T-helper 17 cell (primary cell): ENCODE measurements at regions not wholly inside any gene's neighbourhood (a gene's known extent, or its start where the extent isn't known, plus 50 kb on each side); places are given as distances from the start of the nearest gene placed in this dataset.

Experiments used
- ATAC-seq: fragments of 150-1000 bp; cut with Tn5 transposase; 2 replicates; pipeline ENCODE4 v1.10.0; 2021; ENCODE audit warnings: mild to moderate bottlenecking, moderate library complexity
- DNase-seq, 3 donors: peaks; one replicate each; pipeline versions ENCODE4 v3.0.0 to v3.0.0-alpha.2; 2020 to 2021
- H3K9me3 ChIP-seq: one replicate; pipeline ENCODE4 v1.7.0; 2013; ENCODE audit warnings: low read length, mild to moderate bottlenecking; ENCODE audit not compliant: control insufficient read depth, poor library complexity, severe bottlenecking
- H3K27ac Mint-ChIP-seq: one replicate; pipeline ENCODE4 v1.8.0; 2022; ENCODE audit warnings: mild to moderate bottlenecking, moderate library complexity, mixed read lengths
- H3K27me3 Mint-ChIP-seq: one replicate; pipeline ENCODE4 v1.8.0; 2022; ENCODE audit warnings: mixed read lengths
- H3K36me3 Mint-ChIP-seq: one replicate; pipeline ENCODE4 v1.8.0; 2022; ENCODE audit warnings: low read depth, mixed read lengths
- H3K4me1 Mint-ChIP-seq: one replicate; pipeline ENCODE4 v1.8.0; 2022; ENCODE audit warnings: mild to moderate bottlenecking, mixed read lengths
- H3K4me3 Mint-ChIP-seq: one replicate; pipeline ENCODE4 v1.8.0; 2022; ENCODE audit warnings: mild to moderate bottlenecking, moderate library complexity, mixed read lengths

DNA sequence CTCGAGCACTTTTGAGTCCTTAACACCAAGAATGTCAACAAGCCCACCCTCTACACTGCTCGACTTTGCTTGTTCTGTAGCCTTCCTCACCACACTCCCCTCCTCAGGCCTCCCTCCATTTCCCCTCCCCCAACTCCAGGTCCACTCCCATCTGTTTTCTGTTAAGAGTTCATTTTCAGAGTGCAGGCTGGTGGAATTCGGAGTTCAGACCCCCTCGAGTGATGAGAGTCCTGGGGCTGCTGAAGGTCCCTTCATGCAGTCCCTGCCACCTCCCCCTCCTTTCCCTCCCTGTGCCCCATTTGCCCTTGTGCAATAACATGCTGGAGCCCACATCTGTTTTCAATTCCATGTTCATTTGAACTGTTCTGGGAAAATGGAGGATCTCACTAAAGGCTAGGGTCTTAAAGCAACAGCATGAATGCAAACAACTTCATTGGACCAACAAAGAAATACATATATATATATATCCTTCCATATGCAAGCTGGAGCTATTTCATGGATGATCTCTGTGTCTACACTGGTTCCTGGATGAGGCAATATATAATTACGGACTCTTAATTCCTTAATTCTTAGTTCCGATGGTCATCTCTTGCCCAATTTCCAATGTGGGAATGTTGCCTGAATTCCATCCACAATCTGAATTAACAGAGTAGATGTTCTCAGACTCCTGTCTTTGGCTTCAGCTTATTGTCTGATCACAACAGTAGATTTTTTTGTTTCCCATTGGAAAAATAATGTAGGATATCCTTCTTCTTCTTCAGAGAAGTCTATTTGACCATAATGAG, 340.4 kb downstream of the ETS1 start:
- Mint-ChIP-seq H3K36me3 (no peaks in the 10 kb centered on the region), H3K27me3 (peaks cover 12% of the 10 kb centered on the region), H3K27ac (no peak overlapping the region), H3K4me3 (no peak overlapping the region), H3K4me1 (no peaks in the 10 kb centered on the region)
- DNase-seq = no peak
- no peaks in the 10 kb centered on the region for H3K9me3 ChIP-seq
- ATAC-seq = no peak

DNA sequence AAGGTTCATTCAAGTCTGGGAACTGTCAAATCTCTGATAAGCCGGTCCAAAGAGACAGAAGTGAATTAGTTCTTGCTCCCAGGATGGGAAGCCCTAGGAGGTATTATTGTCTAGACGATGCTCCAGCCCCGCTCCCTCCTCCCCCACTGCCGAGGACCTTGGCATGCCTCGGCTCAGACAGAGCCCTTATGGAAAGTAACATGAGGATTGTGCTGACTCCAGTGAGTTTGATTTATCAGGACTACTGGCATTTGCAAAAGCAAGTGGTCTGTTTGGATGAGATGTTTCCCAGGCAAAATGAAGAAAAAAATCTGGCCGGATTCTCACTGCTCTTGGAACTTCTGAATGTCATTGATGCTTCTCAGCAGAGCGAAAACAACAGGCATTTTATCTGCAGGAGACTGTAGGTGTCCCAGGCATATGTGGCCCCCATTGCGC, 341.0 kb downstream of the ETS1 start:
- no peak overlapping the region for H3K4me3 Mint-ChIP-seq
- DNase-seq (no peak), ATAC-seq (no peak)
- no peaks in the 10 kb centered on the region for H3K9me3 ChIP-seq
- H3K27me3 Mint-ChIP-seq = peaks cover 12% of the 10 kb centered on the region
- no peaks in the 10 kb centered on the region for H3K4me1 Mint-ChIP-seq
- H3K36me3 Mint-ChIP-seq = no peaks in the 10 kb centered on the region
- H3K27ac Mint-ChIP-seq = no peak overlapping the region

- Mint-ChIP-seq H3K4me3 (no peak overlapping the region), H3K27me3 (peaks cover 12% of the 10 kb centered on the region), H3K36me3 (no peaks in the 10 kb centered on the region), H3K4me1 (no peaks in the 10 kb centered on the region), H3K27ac (no peak overlapping the region)
- no peaks in the 10 kb centered on the region for H3K9me3 ChIP-seq
- ATAC-seq (no peak), DNase-seq (no peak)
Observed at GRCh38 chr11:128244871-128245270, 342.5 kb downstream of the ETS1 start.

DNA sequence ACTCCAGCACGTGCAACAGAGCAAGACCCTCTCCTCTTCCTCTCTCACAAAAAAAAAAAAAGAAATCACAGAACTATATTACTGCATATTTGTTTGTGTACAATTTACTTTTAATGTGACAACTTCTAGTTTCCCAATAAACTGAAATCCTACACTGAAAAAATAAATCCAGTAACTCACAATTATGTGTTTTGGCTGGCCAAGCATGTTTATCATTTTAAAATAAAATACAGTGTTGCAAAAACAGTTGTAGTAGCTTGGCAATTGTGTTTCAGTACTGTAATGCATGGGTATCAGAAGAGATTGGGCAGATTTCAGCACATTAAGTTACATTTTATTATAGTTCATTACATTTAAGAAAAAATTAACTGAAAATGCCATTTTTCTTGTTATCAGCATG, 344.9 kb downstream of the ETS1 start:
- H3K27ac Mint-ChIP-seq = no peak overlapping the region
- ATAC-seq (no peak), DNase-seq (no peak)
- H3K4me1 Mint-ChIP-seq = peaks cover 11% of the 10 kb centered on the region
- H3K36me3 Mint-ChIP-seq = no peaks in the 10 kb centered on the region
- no peak overlapping the region for H3K4me3 Mint-ChIP-seq
- H3K27me3 Mint-ChIP-seq = peaks cover 7% of the 10 kb centered on the region
- no peaks in the 10 kb centered on the region for H3K9me3 ChIP-seq

DNA sequence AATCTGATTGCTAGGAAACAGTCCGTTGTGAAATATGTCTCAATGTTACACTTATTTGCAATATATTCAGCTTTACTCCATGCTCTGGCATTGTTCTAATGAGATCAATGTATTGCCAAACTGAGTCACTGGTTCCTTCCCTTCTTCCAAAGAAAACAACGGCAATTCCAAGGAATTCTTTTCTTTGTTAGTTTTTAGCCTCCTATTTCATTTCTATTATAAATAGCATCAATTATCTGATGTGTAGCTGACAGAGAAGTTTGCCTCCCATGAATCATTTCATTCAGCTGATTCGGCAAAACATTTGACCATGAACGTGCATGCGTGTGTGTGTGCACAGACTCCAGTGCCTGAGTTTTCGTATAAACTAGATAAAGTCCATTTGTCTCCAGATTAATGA, 346.8 kb downstream of the ETS1 start:
- H3K9me3 ChIP-seq = no peaks in the 10 kb centered on the region
- ATAC-seq (no peak), DNase-seq (no peak)
- H3K4me1 Mint-ChIP-seq = peaks cover 11% of the 10 kb centered on the region
- no peaks in the 10 kb centered on the region for H3K36me3 Mint-ChIP-seq
- H3K27me3 Mint-ChIP-seq = peaks cover 7% of the 10 kb centered on the region
- no peak overlapping the region for H3K4me3 Mint-ChIP-seq
- H3K27ac Mint-ChIP-seq = no peak overlapping the region

- DNase-seq = no peak
- peak overlapping the region; percentile 41 for H3K4me3 Mint-ChIP-seq
- peaks cover 11% of the 10 kb centered on the region for H3K4me1 Mint-ChIP-seq
- H3K36me3 Mint-ChIP-seq = no peaks in the 10 kb centered on the region
- no peaks in the 10 kb centered on the region for H3K9me3 ChIP-seq
- peak overlapping the region; percentile 75 for H3K27ac Mint-ChIP-seq
- H3K27me3 Mint-ChIP-seq = no peaks in the 10 kb centered on the region
- ATAC-seq = no peak
Observed at GRCh38 chr11:128239306-128239705, 348.1 kb downstream of the ETS1 start.

DNA sequence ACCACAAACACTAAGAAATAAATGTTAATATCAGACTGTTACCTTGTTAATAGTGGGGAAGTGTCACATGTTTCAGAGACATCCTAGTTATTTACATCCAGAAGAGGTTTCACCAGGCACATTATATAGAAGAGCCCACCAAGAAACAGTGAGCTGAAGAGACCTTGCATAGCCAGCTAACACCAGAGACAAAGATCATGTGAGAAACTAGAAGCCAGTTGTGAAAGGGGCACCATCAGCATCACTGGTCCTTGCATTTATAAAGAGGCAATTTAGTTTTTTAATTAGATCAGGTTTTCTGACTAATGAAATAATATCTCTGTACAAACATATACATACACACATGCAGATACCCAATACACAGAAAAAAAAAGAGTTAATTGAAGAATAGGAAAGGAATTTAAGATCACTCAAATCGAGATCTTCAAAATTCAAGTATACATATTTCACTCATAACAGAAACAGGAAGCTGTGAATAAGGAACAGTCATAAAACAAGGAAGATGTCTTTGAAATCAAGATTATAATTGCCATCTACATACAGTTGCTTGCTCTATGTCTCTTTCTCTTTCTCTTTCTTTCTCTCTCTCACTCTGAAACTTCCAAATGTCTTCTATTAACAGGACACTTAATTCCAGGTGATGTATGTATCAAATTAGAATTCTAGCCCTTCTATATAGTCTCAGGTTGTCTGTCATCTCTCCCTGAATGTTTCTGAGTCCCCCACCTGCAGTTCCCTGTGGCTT, 348.7 kb downstream of the ETS1 start:
- no peaks in the 10 kb centered on the region for H3K36me3 Mint-ChIP-seq
- no peaks in the 10 kb centered on the region for H3K9me3 ChIP-seq
- no peak for ATAC-seq
- peak overlapping the region; percentile 75 for H3K27ac Mint-ChIP-seq
- no peak for DNase-seq
- H3K4me3 Mint-ChIP-seq = peak overlapping the region; percentile 41
- no peaks in the 10 kb centered on the region for H3K27me3 Mint-ChIP-seq
- H3K4me1 Mint-ChIP-seq = peaks cover 11% of the 10 kb centered on the region

GRCh38 chr11:128236506-128237498, 350.6 kb downstream of the ETS1 start:
- no peaks in the 10 kb centered on the region for H3K9me3 ChIP-seq
- Mint-ChIP-seq H3K4me3 (no peak overlapping the region), H3K36me3 (no peaks in the 10 kb centered on the region), H3K27ac (no peak overlapping the region), H3K27me3 (no peaks in the 10 kb centered on the region), H3K4me1 (peaks cover 14% of the 10 kb centered on the region)
- no peak for DNase-seq
- no peak for ATAC-seq

DNA sequence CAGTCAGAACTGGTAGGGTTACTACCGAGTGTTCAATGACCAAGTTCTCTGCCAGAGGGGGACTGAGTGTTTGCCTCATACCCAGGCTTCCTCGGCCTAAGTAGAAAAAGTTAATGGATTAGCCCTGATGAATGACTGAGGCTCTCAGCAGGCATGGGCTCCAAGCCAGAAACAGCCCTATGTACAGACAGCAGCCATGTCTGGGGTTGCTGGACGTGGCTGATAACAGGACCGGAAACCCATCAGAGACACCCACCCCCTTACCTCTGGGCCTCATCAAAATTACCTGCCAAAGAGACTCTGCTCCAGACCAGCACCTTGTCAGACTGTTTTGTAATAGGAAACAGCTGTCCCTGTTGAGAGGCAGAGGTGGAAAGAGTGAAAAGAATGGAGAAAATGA, 351.4 kb downstream of the ETS1 start:
- no peak for ATAC-seq
- H3K9me3 ChIP-seq = no peaks in the 10 kb centered on the region
- Mint-ChIP-seq H3K4me1 (peaks cover 14% of the 10 kb centered on the region), H3K27ac (no peak overlapping the region), H3K27me3 (no peaks in the 10 kb centered on the region), H3K36me3 (no peaks in the 10 kb centered on the region), H3K4me3 (no peak overlapping the region)
- DNase-seq = no peak

DNA sequence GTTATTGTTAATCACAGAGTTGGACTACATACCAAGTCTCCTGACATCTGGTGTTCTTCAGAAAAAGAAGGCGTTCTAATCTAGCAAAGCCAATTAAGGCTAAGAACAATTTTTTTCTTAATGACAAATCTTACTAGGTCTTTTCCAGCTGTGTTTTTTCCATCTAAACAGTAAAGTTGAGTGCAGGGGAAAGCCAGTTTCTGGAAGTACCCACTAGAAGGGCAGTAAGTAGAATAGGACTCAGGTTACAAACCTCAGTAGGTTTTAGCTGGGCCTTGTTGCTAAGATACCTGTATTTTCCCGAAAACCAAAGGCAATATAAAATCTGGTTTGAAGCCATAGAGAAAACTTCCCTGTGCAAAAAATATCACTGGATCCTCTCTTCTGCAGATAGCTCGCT, 351.9 kb downstream of the ETS1 start:
- no peaks in the 10 kb centered on the region for H3K9me3 ChIP-seq
- DNase-seq = no peak

DNA sequence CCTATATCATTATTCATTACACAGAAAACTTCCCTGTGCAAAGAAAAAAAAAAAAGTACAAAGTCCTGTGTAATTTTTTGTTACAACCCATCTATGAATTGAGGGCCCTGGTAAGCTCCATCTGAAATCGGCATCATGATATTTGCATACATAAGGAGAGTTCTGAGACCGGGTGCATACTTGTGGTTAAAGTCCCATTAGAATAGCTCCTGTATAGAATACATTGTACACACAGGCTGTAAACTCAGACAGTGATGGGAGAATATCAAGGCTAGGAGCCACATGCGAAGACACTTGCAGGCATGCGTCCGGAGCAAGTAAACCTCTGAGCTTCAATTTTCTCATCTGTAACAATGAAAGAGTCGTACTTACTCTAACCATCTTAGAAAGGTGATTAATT, 353.2 kb downstream of the ETS1 start:
- peaks cover 13% of the 10 kb centered on the region for H3K4me1 Mint-ChIP-seq
- no peaks in the 10 kb centered on the region for H3K27me3 Mint-ChIP-seq
- no peak overlapping the region for H3K4me3 Mint-ChIP-seq
- DNase-seq (no peak), ATAC-seq (no peak)
- peaks cover 2% of the 10 kb centered on the region for H3K36me3 Mint-ChIP-seq
- no peak overlapping the region for H3K27ac Mint-ChIP-seq
- H3K9me3 ChIP-seq = no peaks in the 10 kb centered on the region

More for the DNA sequence above, 351.9 kb downstream of the ETS1 start:
- no peaks in the 10 kb centered on the region for H3K36me3 Mint-ChIP-seq
- no peaks in the 10 kb centered on the region for H3K27me3 Mint-ChIP-seq
- H3K27ac Mint-ChIP-seq = no peak overlapping the region
- H3K4me3 Mint-ChIP-seq = no peak overlapping the region
- peaks cover 14% of the 10 kb centered on the region for H3K4me1 Mint-ChIP-seq
- ATAC-seq = no peak

DNA sequence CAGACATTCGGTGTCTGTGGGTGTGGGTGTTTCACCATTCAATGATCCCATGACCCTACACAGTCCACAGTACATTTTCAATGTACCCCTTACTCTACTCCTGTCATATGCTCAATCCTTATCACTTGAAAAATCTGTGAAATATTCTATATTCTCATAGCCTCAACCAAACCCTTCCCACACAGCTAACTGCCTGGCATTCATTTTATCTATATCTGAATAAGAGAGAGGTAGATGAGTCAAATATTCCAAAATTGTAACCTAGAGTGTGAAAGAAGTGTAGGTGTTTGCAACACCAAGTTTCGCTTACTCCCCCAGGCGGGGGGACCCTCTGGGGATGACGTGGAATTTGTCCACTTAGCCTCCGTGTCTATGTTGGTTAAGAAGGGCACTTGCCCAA, 354.8 kb downstream of the ETS1 start:
- no peaks in the 10 kb centered on the region for H3K9me3 ChIP-seq
- Mint-ChIP-seq H3K4me3 (no peak overlapping the region), H3K36me3 (peaks cover 2% of the 10 kb centered on the region), H3K4me1 (peaks cover 7% of the 10 kb centered on the region), H3K27me3 (no peaks in the 10 kb centered on the region), H3K27ac (no peak overlapping the region)
- DNase-seq (no peak), ATAC-seq (no peak)

GRCh38 chr11:128231845-128232410, 355.4 kb downstream of the ETS1 start:
- Mint-ChIP-seq H3K27ac (peak overlapping the region; percentile 76), H3K4me1 (peaks cover 7% of the 10 kb centered on the region), H3K27me3 (no peaks in the 10 kb centered on the region), H3K36me3 (peaks cover 2% of the 10 kb centered on the region), H3K4me3 (no peak overlapping the region)
- ATAC-seq = no peak
- DNase-seq = no peak
- no peaks in the 10 kb centered on the region for H3K9me3 ChIP-seq
